H1 (cell line): ENCODE measurements at regions not wholly inside any gene's neighbourhood (a gene's known extent, or its start where the extent isn't known, plus 50 kb on each side); places are given as distances from the start of the nearest gene placed in this dataset.

Experiments used
- ATF2 ChIP-seq: IDR thresholded peaks from 2 replicates; pipeline ENCODE4 v1.6.1; 2012; ENCODE audit warnings: low read length, inconsistent platforms
- CREB1 ChIP-seq: IDR thresholded peaks from 2 replicates; pipeline ENCODE4 v1.6.1; 2012; ENCODE audit warnings: inconsistent platforms
- CTCF ChIP-seq, 3 experiments: IDR thresholded peaks; 1 replicate in 2 of 3; 2 replicates in 1 of 3; pipeline versions ENCODE4 v1.5.1 to v1.6.1; 2011; ENCODE audit warnings: low read length in 3 of 3, mild to moderate bottlenecking in 3 of 3, inconsistent platforms in 2 of 3, low read depth in 1 of 3, moderate library complexity in 1 of 3; ENCODE audit not compliant: insufficient read depth in 1 of 3; ENCODE audit errors: control extremely low read depth in 1 of 3
- EP300 ChIP-seq, 2 experiments: IDR thresholded peaks; 1 replicate in 1 of 2; 2 replicates in 1 of 2; pipeline ENCODE4 v1.6.1; 2011 to 2012; ENCODE audit warnings: low read depth in 2 of 2, low read length in 2 of 2, mild to moderate bottlenecking in 2 of 2, borderline replicate concordance in 1 of 2, inconsistent platforms in 1 of 2, moderate library complexity in 1 of 2
- GABPA ChIP-seq: IDR thresholded peaks from 2 replicates; pipeline ENCODE4 v1.6.1; 2011; ENCODE audit warnings: mild to moderate bottlenecking, low read length, moderate library complexity, borderline replicate concordance; ENCODE audit not compliant: insufficient read depth
- JUND ChIP-seq: IDR thresholded peaks from 2 replicates; pipeline ENCODE4 v1.6.1; 2011; ENCODE audit warnings: mild to moderate bottlenecking, improper control_type of control experiment, low read length
- KDM1A ChIP-seq: fragments of 200-600, 300-600 bp; sonication (generic); IDR thresholded peaks from 2 replicates; pipeline ENCODE4 v1.7.1; 2016; ENCODE audit warnings: mild to moderate bottlenecking, low read length, borderline replicate concordance
- POLR2AphosphoS5 ChIP-seq: IDR thresholded peaks from 2 replicates; pipeline ENCODE4 v1.6.1; 2011; ENCODE audit warnings: low read depth, low read length
- RXRA ChIP-seq: IDR thresholded peaks from 2 replicates; pipeline ENCODE4 v1.6.1; 2011; ENCODE audit warnings: low read depth, mild to moderate bottlenecking, low read length, moderate library complexity; ENCODE audit not compliant: insufficient read depth
- TCF12 ChIP-seq: IDR thresholded peaks from 2 replicates; pipeline ENCODE4 v1.6.1; 2011; ENCODE audit warnings: low read depth, mild to moderate bottlenecking, low read length
- TF ChIP-seq, protein P1 (sequence below): IDR thresholded peaks from 2 replicates; pipeline ENCODE4 v1.6.1; 2012; ENCODE audit warnings: inconsistent platforms

GRCh38 chr3:161700998-161701397 is 204.4 kb downstream of the OTOL1 start:
- TF ChIP-seq POLR2AphosphoS5: no peak
- TF ChIP-seq CTCF (IDR thresholded peaks at IDR 0.05; ENCODE audit: control extremely low read depth in 1 of 3, insufficient read depth in 1 of 3, low read depth in 1 of 3, low read length in 3 of 3): peak in 2 of 3 experiments; percentile 61 to 74; a peak in 3 of 4 replicates
- no peak for TF ChIP-seq JUND
- TF ChIP-seq EP300 (IDR thresholded peaks at IDR 0.05; ENCODE audit: borderline replicate concordance in 1 of 2, low read depth in 2 of 2, low read length in 2 of 2): no peak
- TF ChIP-seq RXRA: no peak
- no peak for TF ChIP-seq GABPA
- TF ChIP-seq, protein P1, sequence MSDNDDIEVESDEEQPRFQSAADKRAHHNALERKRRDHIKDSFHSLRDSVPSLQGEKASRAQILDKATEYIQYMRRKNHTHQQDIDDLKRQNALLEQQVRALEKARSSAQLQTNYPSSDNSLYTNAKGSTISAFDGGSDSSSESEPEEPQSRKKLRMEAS: no peak
- TF ChIP-seq ATF2: no peak
- TF ChIP-seq CREB1: no peak
- no peak for TF ChIP-seq KDM1A
- TF ChIP-seq TCF12: no peak
